ENCODE measurements at regions not wholly inside any gene's neighbourhood (a gene's known extent, or its start where the extent isn't known, plus 50 kb on each side); places are given as distances from the start of the nearest gene placed in this dataset.

DNA sequence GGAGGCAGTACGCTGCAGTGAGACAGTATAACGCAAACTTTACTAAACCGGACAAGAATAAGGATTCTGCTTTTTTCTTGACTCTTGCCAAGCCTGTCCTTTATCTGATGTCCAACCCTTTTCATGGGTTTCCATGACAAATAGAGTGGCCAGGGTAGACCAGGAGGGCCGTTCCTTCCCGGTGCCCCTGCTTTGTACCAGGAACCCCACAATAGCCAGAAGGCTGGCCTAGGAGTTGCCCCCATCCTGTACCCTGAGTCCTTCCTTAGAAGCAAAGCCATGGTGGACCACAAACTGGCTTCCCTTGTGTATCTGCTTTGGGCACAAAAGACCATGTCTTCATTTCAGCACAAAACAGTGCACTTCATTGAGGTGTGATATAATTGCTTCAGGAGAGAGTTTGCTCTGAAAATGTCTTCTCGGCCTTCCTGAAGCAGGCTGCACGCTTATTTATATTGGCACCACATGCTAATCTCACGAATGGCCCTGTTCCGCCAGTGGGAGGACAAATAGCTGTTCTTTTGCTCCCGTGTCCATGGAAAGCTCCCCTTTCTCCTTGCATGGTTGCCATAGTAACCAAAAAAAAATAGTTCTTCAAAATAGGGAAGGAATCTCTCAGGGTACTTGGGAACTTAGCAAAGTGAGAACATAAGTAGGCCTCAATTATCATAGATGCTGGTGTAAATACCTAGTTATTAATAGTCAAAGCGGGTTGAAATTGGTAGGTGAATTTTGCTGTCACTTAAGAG, 222.1 kb downstream of the ZIC5 start:
- TF ChIP-seq, protein P1, sequence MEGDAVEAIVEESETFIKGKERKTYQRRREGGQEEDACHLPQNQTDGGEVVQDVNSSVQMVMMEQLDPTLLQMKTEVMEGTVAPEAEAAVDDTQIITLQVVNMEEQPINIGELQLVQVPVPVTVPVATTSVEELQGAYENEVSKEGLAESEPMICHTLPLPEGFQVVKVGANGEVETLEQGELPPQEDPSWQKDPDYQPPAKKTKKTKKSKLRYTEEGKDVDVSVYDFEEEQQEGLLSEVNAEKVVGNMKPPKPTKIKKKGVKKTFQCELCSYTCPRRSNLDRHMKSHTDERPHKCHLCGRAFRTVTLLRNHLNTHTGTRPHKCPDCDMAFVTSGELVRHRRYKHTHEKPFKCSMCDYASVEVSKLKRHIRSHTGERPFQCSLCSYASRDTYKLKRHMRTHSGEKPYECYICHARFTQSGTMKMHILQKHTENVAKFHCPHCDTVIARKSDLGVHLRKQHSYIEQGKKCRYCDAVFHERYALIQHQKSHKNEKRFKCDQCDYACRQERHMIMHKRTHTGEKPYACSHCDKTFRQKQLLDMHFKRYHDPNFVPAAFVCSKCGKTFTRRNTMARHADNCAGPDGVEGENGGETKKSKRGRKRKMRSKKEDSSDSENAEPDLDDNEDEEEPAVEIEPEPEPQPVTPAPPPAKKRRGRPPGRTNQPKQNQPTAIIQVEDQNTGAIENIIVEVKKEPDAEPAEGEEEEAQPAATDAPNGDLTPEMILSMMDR (IDR thresholded peaks at IDR 0.05; ENCODE audit: borderline replicate concordance, extremely low read depth, low read length, poor library complexity, severe bottlenecking) = no peak
- no peak for TF ChIP-seq EZH2 (IDR thresholded peaks at IDR 0.05; ENCODE audit: borderline replicate concordance, low read depth, low read length, severe bottlenecking)
